AG09309 (cell line): ENCODE measurements at regions not wholly inside any gene's neighbourhood (a gene's known extent, or its start where the extent isn't known, plus 50 kb on each side); places are given as distances from the start of the nearest gene placed in this dataset.

ENCODE experiments used
- DNase-seq: peaks from one replicate; pipeline ENCODE4 v3.0.0-alpha.2; 2010; ENCODE audit warnings: low read depth
- H3K4me3 ChIP-seq: 2 replicates; pipeline ENCODE4 v1.5.1; 2011; ENCODE audit warnings: mild to moderate bottlenecking, low read depth, low read length, moderate library complexity; ENCODE audit not compliant: control insufficient read depth
- CTCF ChIP-seq: IDR thresholded peaks from 2 replicates; pipeline ENCODE4 v1.5.1; 2011; ENCODE audit warnings: mild to moderate bottlenecking, low read depth, low read length, inconsistent platforms; ENCODE audit not compliant: insufficient read depth, control insufficient read depth; ENCODE audit errors: missing control alignments

GRCh38 chr7:23960361-23960760 lies 250.3 kb downstream of the STK31 start:
- no peak for TF ChIP-seq CTCF
- no peak overlapping the region for H3K4me3 ChIP-seq
- DNase-seq, result no peak

GRCh38 chr7:23963461-23964165 lies 253.6 kb downstream of the STK31 start:
- TF ChIP-seq CTCF, result no peak
- H3K4me3 ChIP-seq, result no peak overlapping the region
- DNase-seq, result no peak

- no peak for TF ChIP-seq CTCF
- no peak overlapping the region for H3K4me3 ChIP-seq
- DNase-seq, result no peak
Observed at GRCh38 chr7:23964715-23965114, 254.7 kb downstream of the STK31 start.

- no peak overlapping the region for H3K4me3 ChIP-seq
- DNase-seq, result no peak
- TF ChIP-seq CTCF, result no peak
Observed at GRCh38 chr7:23965296-23965695, 255.3 kb downstream of the STK31 start.

- H3K4me3 ChIP-seq, result no peak overlapping the region
- no peak for DNase-seq
- TF ChIP-seq CTCF, result no peak
Observed at GRCh38 chr7:23966941-23967340, 256.9 kb downstream of the STK31 start.

- no peak for DNase-seq
- no peak for TF ChIP-seq CTCF
- no peak overlapping the region for H3K4me3 ChIP-seq
Observed at GRCh38 chr7:23967949-23968599, 258.1 kb downstream of the STK31 start.

- TF ChIP-seq CTCF, result no peak
- no peak overlapping the region for H3K4me3 ChIP-seq
- no peak for DNase-seq
Observed at GRCh38 chr7:23968791-23969190, 258.8 kb downstream of the STK31 start.
